SJCRH30 (cell line): ENCODE measurements at regions not wholly inside any gene's neighbourhood (a gene's known extent, or its start where the extent isn't known, plus 50 kb on each side); places are given as distances from the start of the nearest gene placed in this dataset.

Experiments
- DNase-seq, 2 experiments: peaks; one replicate each; pipeline ENCODE4 v3.0.0-alpha.2; 2015 to 2020
- H3K27ac ChIP-seq: fragments of 250-450 bp; sonication (Bioruptor Pico); 2 replicates; pipeline ENCODE4 v1.5.1; 2020; ENCODE audit warnings: mild to moderate bottlenecking, moderate library complexity
- H3K27me3 ChIP-seq: fragments of 250-450 bp; sonication (Bioruptor Pico); 2 replicates; pipeline ENCODE4 v1.5.1; 2020; ENCODE audit warnings: mild to moderate bottlenecking, moderate library complexity
- H3K36me3 ChIP-seq: fragments of 250-450 bp; sonication (Bioruptor Pico); 2 replicates; pipeline ENCODE4 v1.5.1; 2020; ENCODE audit warnings: mild to moderate bottlenecking, moderate library complexity
- H3K4me1 ChIP-seq: fragments of 250-450 bp; sonication (Bioruptor Pico); 2 replicates; pipeline ENCODE4 v1.5.1; 2020; ENCODE audit warnings: mild to moderate bottlenecking, moderate library complexity
- H3K4me3 ChIP-seq: fragments of 250-450 bp; sonication (Bioruptor Pico); 2 replicates; pipeline ENCODE4 v1.5.1; 2020; ENCODE audit warnings: mild to moderate bottlenecking, moderate library complexity
- H3K9me3 ChIP-seq: fragments of 250-450 bp; sonication (Bioruptor Pico); replicated peaks from 2 replicates; pipeline ENCODE4 v1.5.1; 2020; ENCODE audit warnings: mild to moderate bottlenecking, moderate library complexity

- Histone ChIP-seq H3K9me3 (no peaks in the 10 kb centered on the region), H3K36me3 (no peaks in the 10 kb centered on the region), H3K4me3 (no peak overlapping the region), H3K27ac (no peak overlapping the region), H3K27me3 (no peaks in the 10 kb centered on the region), H3K4me1 (peaks cover 13% of the 10 kb centered on the region)
- no peak for DNase-seq
Observed at GRCh38 chr3:111286746-111287145, 215.1 kb downstream of the NECTIN3 start.

GRCh38 chr3:111292117-111292516 lies 220.5 kb downstream of the NECTIN3 start:
- no peaks in the 10 kb centered on the region for H3K36me3 ChIP-seq
- no peaks in the 10 kb centered on the region for H3K27me3 ChIP-seq
- no peaks in the 10 kb centered on the region for H3K4me1 ChIP-seq
- DNase-seq = peak in 1 of 2 experiments; percentile 17
- H3K9me3 ChIP-seq = no peaks in the 10 kb centered on the region
- H3K4me3 ChIP-seq = no peak overlapping the region
- H3K27ac ChIP-seq = no peak overlapping the region

GRCh38 chr3:111299192-111299615 lies 227.6 kb downstream of the NECTIN3 start:
- no peaks in the 10 kb centered on the region for H3K27me3 ChIP-seq
- no peaks in the 10 kb centered on the region for H3K36me3 ChIP-seq
- peaks cover 21% of the 10 kb centered on the region for H3K4me1 ChIP-seq
- peak overlapping the region; percentile 41 for H3K27ac ChIP-seq
- no peaks in the 10 kb centered on the region for H3K9me3 ChIP-seq
- DNase-seq = peak; percentile 83 to 96
- H3K4me3 ChIP-seq = no peak overlapping the region

GRCh38 chr3:111301238-111301798 lies 229.7 kb downstream of the NECTIN3 start:
- Histone ChIP-seq H3K4me1 (peaks cover 21% of the 10 kb centered on the region), H3K4me3 (no peak overlapping the region), H3K27me3 (no peaks in the 10 kb centered on the region), H3K9me3 (no peaks in the 10 kb centered on the region), H3K27ac (no peak overlapping the region), H3K36me3 (no peaks in the 10 kb centered on the region)
- DNase-seq = no peak

GRCh38 chr3:111302063-111302462 lies 230.4 kb downstream of the NECTIN3 start:
- DNase-seq = no peak
- Histone ChIP-seq H3K4me1 (peaks cover 21% of the 10 kb centered on the region), H3K4me3 (no peak overlapping the region)

GRCh38 chr3:111303760-111304159 lies 232.1 kb downstream of the NECTIN3 start:
- DNase-seq = no peak
- H3K27ac ChIP-seq = no peak overlapping the region
- no peaks in the 10 kb centered on the region for H3K36me3 ChIP-seq
- no peaks in the 10 kb centered on the region for H3K9me3 ChIP-seq
- peaks cover 17% of the 10 kb centered on the region for H3K4me1 ChIP-seq
- H3K27me3 ChIP-seq = no peaks in the 10 kb centered on the region
- H3K4me3 ChIP-seq = no peak overlapping the region

More at GRCh38 chr3:111302063-111302462, 230.4 kb downstream of the NECTIN3 start:
- H3K27me3 ChIP-seq = no peaks in the 10 kb centered on the region
- H3K36me3 ChIP-seq = no peaks in the 10 kb centered on the region
- H3K27ac ChIP-seq = no peak overlapping the region
- no peaks in the 10 kb centered on the region for H3K9me3 ChIP-seq

- H3K27ac ChIP-seq = no peak overlapping the region
- no peaks in the 10 kb centered on the region for H3K9me3 ChIP-seq
- no peaks in the 10 kb centered on the region for H3K27me3 ChIP-seq
- DNase-seq = no peak
- peaks cover 17% of the 10 kb centered on the region for H3K4me1 ChIP-seq
- H3K4me3 ChIP-seq = no peak overlapping the region
- H3K36me3 ChIP-seq = no peaks in the 10 kb centered on the region
Observed at GRCh38 chr3:111307676-111308075, 234.3 kb upstream of the CD96 start.

- Histone ChIP-seq H3K27ac (peak overlapping the region; percentile 46), H3K9me3 (no peaks in the 10 kb centered on the region), H3K4me1 (peaks cover 43% of the 10 kb centered on the region), H3K36me3 (no peaks in the 10 kb centered on the region), H3K27me3 (no peaks in the 10 kb centered on the region), H3K4me3 (no peak overlapping the region)
- DNase-seq = no peak
Observed at GRCh38 chr3:111311126-111311525, 230.9 kb upstream of the CD96 start.

- no peaks in the 10 kb centered on the region for H3K36me3 ChIP-seq
- no peak overlapping the region for H3K4me3 ChIP-seq
- no peaks in the 10 kb centered on the region for H3K9me3 ChIP-seq
- no peaks in the 10 kb centered on the region for H3K27me3 ChIP-seq
- H3K27ac ChIP-seq = peak overlapping the region; percentile 46
- H3K4me1 ChIP-seq = peaks cover 49% of the 10 kb centered on the region
- peak in 1 of 2 experiments; percentile 57 for DNase-seq
Observed at GRCh38 chr3:111311709-111312235, 230.2 kb upstream of the CD96 start.

- no peaks in the 10 kb centered on the region for H3K9me3 ChIP-seq
- peaks cover 60% of the 10 kb centered on the region for H3K4me1 ChIP-seq
- H3K4me3 ChIP-seq = no peak overlapping the region
- no peaks in the 10 kb centered on the region for H3K27me3 ChIP-seq
- 0 out of 2 replicates have a peak overlapping the region, but pooled peaks have one; percentile 1 for H3K27ac ChIP-seq
- peak in 1 of 2 experiments; percentile 45 for DNase-seq
- no peaks in the 10 kb centered on the region; the same call in 1 of the 2 replicates for H3K36me3 ChIP-seq
Observed at GRCh38 chr3:111314181-111314873, 227.7 kb upstream of the CD96 start.

- Histone ChIP-seq H3K27me3 (no peaks in the 10 kb centered on the region), H3K9me3 (no peaks in the 10 kb centered on the region), H3K4me3 (no peak overlapping the region), H3K27ac (0 out of 2 replicates have a peak overlapping the region, but pooled peaks have one; percentile 1), H3K36me3 (no peaks in the 10 kb centered on the region; the same call in 1 of the 2 replicates), H3K4me1 (peaks cover 66% of the 10 kb centered on the region)
- no peak for DNase-seq
Observed at GRCh38 chr3:111314898-111315297, 227.1 kb upstream of the CD96 start.

- Histone ChIP-seq H3K36me3 (no peaks in the 10 kb centered on the region; the same call in 1 of the 2 replicates), H3K4me3 (no peak overlapping the region), H3K9me3 (no peaks in the 10 kb centered on the region), H3K4me1 (peaks cover 73% of the 10 kb centered on the region), H3K27me3 (no peaks in the 10 kb centered on the region), H3K27ac (peak overlapping the region; percentile 57)
- peak; percentile 73 to 95 for DNase-seq
Observed at GRCh38 chr3:111315930-111316587, 225.9 kb upstream of the CD96 start.

GRCh38 chr3:111318289-111318688 lies 223.7 kb upstream of the CD96 start:
- Histone ChIP-seq H3K9me3 (no peaks in the 10 kb centered on the region), H3K27ac (peak overlapping the region; percentile 81), H3K36me3 (no peaks in the 10 kb centered on the region; the same call in 1 of the 2 replicates), H3K4me1 (peaks cover 82% of the 10 kb centered on the region), H3K4me3 (no peak overlapping the region), H3K27me3 (no peaks in the 10 kb centered on the region)
- DNase-seq = no peak

- Histone ChIP-seq H3K4me1 (peaks cover 85% of the 10 kb centered on the region), H3K27ac (peak overlapping the region; percentile 81), H3K9me3 (no peaks in the 10 kb centered on the region), H3K36me3 (no peaks in the 10 kb centered on the region; the same call in 1 of the 2 replicates), H3K4me3 (no peak overlapping the region), H3K27me3 (no peaks in the 10 kb centered on the region)
- peak in 1 of 2 experiments; percentile 57 for DNase-seq
Observed at GRCh38 chr3:111319598-111319997, 222.4 kb upstream of the CD96 start.

- no peaks in the 10 kb centered on the region; the same call in 1 of the 2 replicates for H3K36me3 ChIP-seq
- H3K4me1 ChIP-seq = peaks cover 79% of the 10 kb centered on the region
- no peaks in the 10 kb centered on the region; the same call in 1 of the 2 replicates for H3K9me3 ChIP-seq
- no peak overlapping the region for H3K4me3 ChIP-seq
- peak; percentile 73 to 93 for DNase-seq
- peak overlapping the region; percentile 81 for H3K27ac ChIP-seq
- no peaks in the 10 kb centered on the region for H3K27me3 ChIP-seq
Observed at GRCh38 chr3:111321786-111322185, 220.2 kb upstream of the CD96 start.
